A673 (cell line): ENCODE measurements at regions not wholly inside any gene's neighbourhood (a gene's known extent, or its start where the extent isn't known, plus 50 kb on each side); places are given as distances from the start of the nearest gene placed in this dataset.

Experiments used
- EZH2 ChIP-seq: fragments of 200-600 bp; sonication (generic); IDR thresholded peaks from 2 replicates; pipeline ENCODE4 v1.6.1; 2017; ENCODE audit warnings: borderline replicate concordance, low read depth, mild to moderate bottlenecking, mixed read lengths, antibody characterized with exemption, low read length; ENCODE audit not compliant: poor library complexity, severe bottlenecking
- TF ChIP-seq, protein P1 (sequence below): fragments of 300-800, 200-600 bp; sonication (generic); conservative IDR thresholded peaks from 2 replicates; pipeline ENCODE4 v1.5.1; 2017; ENCODE audit warnings: low read depth, mild to moderate bottlenecking, antibody characterized with exemption, low read length, moderate library complexity, mixed read lengths

DNA sequence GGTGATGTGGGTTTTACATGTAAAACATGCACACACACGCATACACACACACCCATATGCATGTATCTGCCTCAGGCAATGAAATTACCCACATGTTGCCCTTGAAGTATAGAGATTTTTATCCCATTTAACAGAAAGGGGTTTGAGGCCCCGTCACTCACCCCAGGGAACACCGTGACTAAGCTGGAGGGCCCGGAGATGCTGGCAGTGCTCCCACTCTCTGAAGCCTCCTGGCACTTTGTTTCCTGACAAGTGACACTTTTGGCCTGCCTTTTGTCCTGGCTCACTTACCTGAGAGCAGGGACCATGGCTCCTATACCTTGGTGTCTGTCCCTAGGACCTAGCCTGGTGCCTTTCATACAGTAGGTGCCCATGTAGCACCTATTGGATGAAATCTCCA lies 50.0 kb upstream of the TNRC6C start:
- TF ChIP-seq, protein P1, sequence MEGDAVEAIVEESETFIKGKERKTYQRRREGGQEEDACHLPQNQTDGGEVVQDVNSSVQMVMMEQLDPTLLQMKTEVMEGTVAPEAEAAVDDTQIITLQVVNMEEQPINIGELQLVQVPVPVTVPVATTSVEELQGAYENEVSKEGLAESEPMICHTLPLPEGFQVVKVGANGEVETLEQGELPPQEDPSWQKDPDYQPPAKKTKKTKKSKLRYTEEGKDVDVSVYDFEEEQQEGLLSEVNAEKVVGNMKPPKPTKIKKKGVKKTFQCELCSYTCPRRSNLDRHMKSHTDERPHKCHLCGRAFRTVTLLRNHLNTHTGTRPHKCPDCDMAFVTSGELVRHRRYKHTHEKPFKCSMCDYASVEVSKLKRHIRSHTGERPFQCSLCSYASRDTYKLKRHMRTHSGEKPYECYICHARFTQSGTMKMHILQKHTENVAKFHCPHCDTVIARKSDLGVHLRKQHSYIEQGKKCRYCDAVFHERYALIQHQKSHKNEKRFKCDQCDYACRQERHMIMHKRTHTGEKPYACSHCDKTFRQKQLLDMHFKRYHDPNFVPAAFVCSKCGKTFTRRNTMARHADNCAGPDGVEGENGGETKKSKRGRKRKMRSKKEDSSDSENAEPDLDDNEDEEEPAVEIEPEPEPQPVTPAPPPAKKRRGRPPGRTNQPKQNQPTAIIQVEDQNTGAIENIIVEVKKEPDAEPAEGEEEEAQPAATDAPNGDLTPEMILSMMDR = no peak
- TF ChIP-seq EZH2 = no peak
